ENCODE measurements at regions not wholly inside any gene's neighbourhood (a gene's known extent, or its start where the extent isn't known, plus 50 kb on each side); places are given as distances from the start of the nearest gene placed in this dataset.

DNA sequence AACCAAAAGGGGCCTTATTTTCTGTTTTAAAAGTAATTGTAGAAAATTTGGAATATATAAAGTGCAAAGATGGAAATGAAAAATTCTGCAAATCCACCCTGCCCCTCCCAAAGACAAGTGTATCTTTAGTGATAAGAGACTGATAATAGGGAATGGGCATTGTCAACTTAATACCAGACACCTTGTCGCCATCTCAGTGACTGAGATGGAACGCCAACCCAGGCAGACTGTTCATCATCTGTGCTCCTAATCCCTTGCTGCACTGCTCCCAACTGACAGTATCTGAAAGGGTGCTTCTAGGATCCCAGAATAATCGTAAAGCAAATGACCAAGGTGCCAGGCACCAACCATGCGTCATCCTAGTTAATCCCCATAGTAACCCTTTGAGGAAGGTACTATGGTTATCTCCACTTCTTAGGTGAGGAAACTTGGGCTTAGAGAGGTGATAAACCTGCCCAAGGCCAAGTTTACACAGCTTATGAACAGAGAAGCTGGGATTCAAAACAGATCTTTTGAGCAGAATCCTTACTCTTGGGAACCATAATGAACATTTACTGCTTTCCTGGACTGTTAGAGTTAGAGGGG is 583.7 kb downstream of the GATA3 start:
- no peak for DNase-seq

DNA sequence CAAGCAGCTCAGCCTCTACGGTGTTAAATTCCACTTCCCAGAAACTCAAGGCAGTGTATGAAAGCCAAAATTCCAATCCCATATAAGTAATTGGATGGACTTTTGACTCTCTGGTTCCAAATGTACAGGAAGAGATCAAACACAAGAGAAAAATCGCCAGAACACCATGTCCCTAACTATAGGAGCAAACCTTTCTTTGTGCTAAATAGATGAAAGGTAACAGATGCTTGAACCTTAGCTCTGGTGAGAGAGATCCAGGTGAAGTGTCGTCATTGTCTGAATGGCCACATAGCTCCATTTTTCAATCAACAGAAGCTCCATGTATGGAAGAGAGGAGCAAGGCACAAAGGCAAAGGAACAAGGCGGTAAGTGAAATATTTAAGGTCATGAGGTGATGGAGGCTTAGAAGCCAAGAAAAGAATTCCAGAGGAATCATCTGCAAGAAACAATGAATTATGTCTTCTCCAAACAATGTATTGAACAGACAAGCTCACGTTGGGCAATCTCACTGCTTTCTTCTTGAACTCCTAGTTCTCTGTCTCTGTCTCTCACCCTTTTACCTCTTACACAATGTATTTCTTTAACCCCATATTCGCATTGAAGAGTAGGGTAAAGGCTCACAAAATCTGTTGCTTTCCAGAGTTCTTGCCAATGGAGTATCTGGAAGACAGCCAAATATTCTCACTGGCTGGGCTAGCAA is 585.1 kb downstream of the GATA3 start:
- Histone ChIP-seq H2AFZ (ENCODE audit: low read length) (no peak overlapping the region), H4K20me1 (ENCODE audit: insufficient read depth, low read depth, low read length) (no peaks in the 10 kb centered on the region), H3K4me1 (ENCODE audit: low read length) (no peaks in the 10 kb centered on the region), H3K4me3 (ENCODE audit: low read length) (no peak overlapping the region), H3K4me2 (ENCODE audit: low read depth, low read length, poor library complexity, severe bottlenecking) (no peak overlapping the region), H3K9me3 (ENCODE audit: low read length) (no peaks in the 10 kb centered on the region), H3K27me3 (ENCODE audit: low read length) (no peaks in the 10 kb centered on the region), H3K27ac (ENCODE audit: low read length) (no peak overlapping the region), H3K36me3 (ENCODE audit: insufficient read depth, low read length) (no peaks in the 10 kb centered on the region), H3K9me2 (replicated peaks; ENCODE audit: insufficient read depth, low read length) (no peaks in the 10 kb centered on the region), H3K9ac (ENCODE audit: low read length) (no peak overlapping the region), H3K79me2 (ENCODE audit: low read length) (no peaks in the 10 kb centered on the region)
- DNase-seq, result no peak

More for the DNA sequence above, 583.7 kb downstream of the GATA3 start:
- Histone ChIP-seq H3K4me2 (ENCODE audit: low read depth, low read length, poor library complexity, severe bottlenecking) (no peak overlapping the region), H3K27ac (ENCODE audit: low read length) (no peak overlapping the region), H3K9ac (ENCODE audit: low read length) (no peak overlapping the region), H3K9me2 (replicated peaks; ENCODE audit: insufficient read depth, low read length) (no peaks in the 10 kb centered on the region), H3K36me3 (ENCODE audit: insufficient read depth, low read length) (no peaks in the 10 kb centered on the region), H3K4me3 (ENCODE audit: low read length) (no peak overlapping the region), H3K4me1 (ENCODE audit: low read length) (no peaks in the 10 kb centered on the region), H3K27me3 (ENCODE audit: low read length) (no peaks in the 10 kb centered on the region), H3K79me2 (ENCODE audit: low read length) (no peaks in the 10 kb centered on the region), H2AFZ (ENCODE audit: low read length) (no peak overlapping the region), H4K20me1 (ENCODE audit: insufficient read depth, low read depth, low read length) (no peaks in the 10 kb centered on the region), H3K9me3 (ENCODE audit: low read length) (no peaks in the 10 kb centered on the region)

DNA sequence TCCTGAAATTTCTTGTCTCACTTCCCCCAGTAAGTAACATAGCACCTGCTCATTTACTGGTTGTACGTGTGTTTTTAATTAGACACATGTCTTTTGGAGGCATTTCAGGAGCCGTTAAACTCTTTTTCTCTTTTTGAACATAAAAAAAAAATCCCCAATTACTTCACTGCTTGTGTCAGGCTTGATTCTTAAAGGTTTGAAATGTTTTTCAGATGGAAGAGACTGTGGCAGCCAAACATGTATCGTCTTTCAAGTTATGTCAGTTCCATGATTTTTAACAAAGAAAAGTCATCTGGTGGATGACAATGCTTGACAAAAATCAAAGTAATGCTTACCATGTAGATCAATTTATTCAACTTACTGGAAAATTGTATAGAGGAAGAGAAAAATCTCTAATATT is 585.8 kb downstream of the GATA3 start:
- no peaks in the 10 kb centered on the region for H3K9me3 ChIP-seq (ENCODE audit: low read length)
- DNase-seq, result no peak
- H3K27me3 ChIP-seq (ENCODE audit: low read length), result no peaks in the 10 kb centered on the region
- no peak overlapping the region for H3K4me2 ChIP-seq (ENCODE audit: low read depth, low read length, poor library complexity, severe bottlenecking)
- H3K4me3 ChIP-seq (ENCODE audit: low read length), result no peak overlapping the region
- no peaks in the 10 kb centered on the region for H3K9me2 ChIP-seq (replicated peaks; ENCODE audit: insufficient read depth, low read length)
- H3K9ac ChIP-seq (ENCODE audit: low read length), result no peak overlapping the region
- H3K4me1 ChIP-seq (ENCODE audit: low read length), result no peaks in the 10 kb centered on the region
- no peak overlapping the region for H2AFZ ChIP-seq (ENCODE audit: low read length)
- no peak overlapping the region for H3K27ac ChIP-seq (ENCODE audit: low read length)
- no peaks in the 10 kb centered on the region for H4K20me1 ChIP-seq (ENCODE audit: insufficient read depth, low read depth, low read length)
- no peaks in the 10 kb centered on the region for H3K79me2 ChIP-seq (ENCODE audit: low read length)
- no peaks in the 10 kb centered on the region for H3K36me3 ChIP-seq (ENCODE audit: insufficient read depth, low read length)

DNA sequence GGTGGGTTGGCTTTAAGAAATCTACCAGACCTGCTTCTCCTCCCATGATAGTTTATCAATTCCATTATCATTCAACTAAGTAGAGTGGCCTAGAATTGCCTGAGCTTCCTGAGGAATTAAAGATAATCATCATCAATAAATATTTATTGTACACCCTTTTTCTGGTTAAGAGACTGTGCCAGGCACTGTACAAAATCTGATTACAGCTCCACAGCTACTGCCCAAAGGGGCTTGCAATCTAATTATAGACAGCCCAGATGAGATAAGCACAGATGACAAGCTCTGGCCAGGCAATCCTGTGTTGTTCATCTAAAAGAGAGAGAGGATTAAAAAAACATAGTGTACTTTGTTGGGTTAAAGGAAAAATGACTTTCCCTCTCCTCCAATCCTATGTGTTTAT is 586.4 kb downstream of the GATA3 start:
- Histone ChIP-seq H3K4me1 (ENCODE audit: low read length) (no peaks in the 10 kb centered on the region), H3K36me3 (ENCODE audit: insufficient read depth, low read length) (no peaks in the 10 kb centered on the region), H3K27ac (ENCODE audit: low read length) (no peak overlapping the region), H3K79me2 (ENCODE audit: low read length) (no peaks in the 10 kb centered on the region), H3K4me2 (ENCODE audit: low read depth, low read length, poor library complexity, severe bottlenecking) (no peak overlapping the region), H2AFZ (ENCODE audit: low read length) (no peak overlapping the region), H3K9me2 (replicated peaks; ENCODE audit: insufficient read depth, low read length) (no peaks in the 10 kb centered on the region), H3K27me3 (ENCODE audit: low read length) (no peaks in the 10 kb centered on the region), H3K4me3 (ENCODE audit: low read length) (no peak overlapping the region), H3K9me3 (ENCODE audit: low read length) (no peaks in the 10 kb centered on the region), H3K9ac (ENCODE audit: low read length) (no peak overlapping the region), H4K20me1 (ENCODE audit: insufficient read depth, low read depth, low read length) (no peaks in the 10 kb centered on the region)
- no peak for DNase-seq

DNA sequence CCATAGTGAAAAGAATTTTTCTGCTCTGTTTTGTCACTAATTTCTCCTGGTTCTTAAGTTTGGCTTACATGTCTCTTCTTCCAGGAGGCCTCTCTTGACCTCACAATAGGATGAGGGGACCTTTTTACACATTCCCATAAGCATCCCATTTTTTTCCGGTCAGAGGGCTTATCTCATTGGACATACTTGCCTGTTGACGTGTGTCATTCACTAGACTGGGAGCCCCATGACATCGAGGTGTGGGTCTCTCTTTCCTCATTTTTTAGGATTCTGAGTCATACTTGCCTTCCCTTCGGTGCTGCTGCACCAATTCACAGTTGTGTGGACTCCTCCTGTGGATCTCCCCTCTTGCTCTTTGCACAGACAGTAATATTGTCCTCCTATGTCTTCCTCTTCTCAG is 601.8 kb downstream of the GATA3 start:
- no peaks in the 10 kb centered on the region for H3K79me2 ChIP-seq (ENCODE audit: low read length)
- H4K20me1 ChIP-seq (ENCODE audit: insufficient read depth, low read depth, low read length), result no peaks in the 10 kb centered on the region
- H3K27ac ChIP-seq (ENCODE audit: low read length), result no peak overlapping the region
- no peak for DNase-seq
- H3K27me3 ChIP-seq (ENCODE audit: low read length), result no peaks in the 10 kb centered on the region
- H3K36me3 ChIP-seq (ENCODE audit: insufficient read depth, low read length), result no peaks in the 10 kb centered on the region
- no peak overlapping the region for H3K9ac ChIP-seq (ENCODE audit: low read length)
- no peak overlapping the region for H3K4me2 ChIP-seq (ENCODE audit: low read depth, low read length, poor library complexity, severe bottlenecking)
- no peak overlapping the region for H2AFZ ChIP-seq (ENCODE audit: low read length)
- no peaks in the 10 kb centered on the region for H3K9me2 ChIP-seq (replicated peaks; ENCODE audit: insufficient read depth, low read length)
- no peak overlapping the region for H3K4me3 ChIP-seq (ENCODE audit: low read length)
- H3K9me3 ChIP-seq (ENCODE audit: low read length), result no peaks in the 10 kb centered on the region
- H3K4me1 ChIP-seq (ENCODE audit: low read length), result no peaks in the 10 kb centered on the region

DNA sequence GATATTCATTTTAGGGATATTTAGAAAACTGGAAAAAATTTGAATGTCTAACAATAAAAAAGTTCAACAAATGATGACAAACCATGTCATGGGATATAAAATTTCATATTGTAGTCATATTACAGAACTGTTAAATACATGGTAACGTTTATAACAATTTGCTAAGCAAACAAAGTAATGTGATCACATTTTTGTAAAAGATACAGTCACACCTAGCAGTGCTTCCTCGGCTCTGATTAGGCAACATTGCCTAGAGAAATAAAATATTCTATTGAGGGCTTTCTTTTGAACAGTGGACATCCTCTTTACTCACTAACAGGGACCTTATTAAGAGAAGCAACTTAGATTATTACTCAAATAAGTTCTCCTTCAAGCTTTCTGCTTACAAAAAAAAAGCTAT is 605.5 kb downstream of the GATA3 start:
- H3K4me2 ChIP-seq (ENCODE audit: low read depth, low read length, poor library complexity, severe bottlenecking), result no peak overlapping the region
- H3K9me2 ChIP-seq (replicated peaks; ENCODE audit: insufficient read depth, low read length), result no peaks in the 10 kb centered on the region
- no peak for DNase-seq
- no peaks in the 10 kb centered on the region for H3K36me3 ChIP-seq (ENCODE audit: insufficient read depth, low read length)
- no peaks in the 10 kb centered on the region for H4K20me1 ChIP-seq (ENCODE audit: insufficient read depth, low read depth, low read length)
- no peak overlapping the region for H3K9ac ChIP-seq (ENCODE audit: low read length)
- no peaks in the 10 kb centered on the region for H3K27me3 ChIP-seq (ENCODE audit: low read length)
- H3K4me1 ChIP-seq (ENCODE audit: low read length), result no peaks in the 10 kb centered on the region
- H2AFZ ChIP-seq (ENCODE audit: low read length), result no peak overlapping the region
- H3K79me2 ChIP-seq (ENCODE audit: low read length), result no peaks in the 10 kb centered on the region
- H3K9me3 ChIP-seq (ENCODE audit: low read length), result no peaks in the 10 kb centered on the region
- H3K4me3 ChIP-seq (ENCODE audit: low read length), result no peak overlapping the region
- H3K27ac ChIP-seq (ENCODE audit: low read length), result no peak overlapping the region

DNA sequence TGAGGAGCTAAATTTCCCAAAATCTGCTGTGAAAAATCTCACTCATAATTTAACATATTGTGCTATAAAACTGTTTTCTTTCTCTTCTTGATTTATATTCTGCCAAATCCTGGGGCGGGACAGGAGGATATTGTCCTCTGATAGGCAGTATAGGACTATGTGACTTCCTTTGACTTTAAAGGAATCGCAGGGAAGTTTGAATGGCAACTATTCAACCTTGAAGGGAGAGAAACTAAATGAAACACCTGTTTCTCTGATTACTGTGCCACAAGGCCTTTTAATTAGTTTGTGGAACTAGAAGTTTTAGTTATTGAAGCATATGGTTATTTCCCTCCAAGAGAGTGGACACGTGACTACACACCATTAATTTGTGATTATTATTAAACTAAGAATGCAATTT is 607.4 kb downstream of the GATA3 start:
- H3K9me3 ChIP-seq (ENCODE audit: low read length), result no peaks in the 10 kb centered on the region
- H2AFZ ChIP-seq (ENCODE audit: low read length), result no peak overlapping the region
- DNase-seq, result no peak
- no peak overlapping the region for H3K4me2 ChIP-seq (ENCODE audit: low read depth, low read length, poor library complexity, severe bottlenecking)
- H3K4me3 ChIP-seq (ENCODE audit: low read length), result no peak overlapping the region
- no peak overlapping the region for H3K27ac ChIP-seq (ENCODE audit: low read length)
- H3K36me3 ChIP-seq (ENCODE audit: insufficient read depth, low read length), result no peaks in the 10 kb centered on the region
- H3K9me2 ChIP-seq (replicated peaks; ENCODE audit: insufficient read depth, low read length), result no peaks in the 10 kb centered on the region
- H3K27me3 ChIP-seq (ENCODE audit: low read length), result no peaks in the 10 kb centered on the region
- no peak overlapping the region for H3K9ac ChIP-seq (ENCODE audit: low read length)
- no peaks in the 10 kb centered on the region for H4K20me1 ChIP-seq (ENCODE audit: insufficient read depth, low read depth, low read length)
- no peaks in the 10 kb centered on the region for H3K79me2 ChIP-seq (ENCODE audit: low read length)
- H3K4me1 ChIP-seq (ENCODE audit: low read length), result no peaks in the 10 kb centered on the region

DNA sequence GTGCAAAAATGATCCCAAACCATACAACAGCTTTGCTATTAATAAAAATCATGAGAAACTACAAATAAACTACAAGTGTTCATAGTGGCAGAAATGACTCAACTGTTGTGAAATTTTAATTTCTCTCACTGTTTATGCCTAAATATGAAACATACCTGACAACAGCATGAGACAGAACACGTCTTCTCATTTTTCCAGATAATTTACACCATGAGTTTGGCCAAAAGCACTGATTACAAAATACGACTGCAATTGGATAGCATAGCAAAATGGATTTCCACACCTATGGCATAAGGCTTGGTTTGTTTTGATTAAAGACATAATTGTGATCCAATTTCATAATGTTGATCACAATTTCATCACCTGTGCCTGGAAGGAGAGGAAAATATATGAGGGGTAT is 608.6 kb downstream of the GATA3 start:
- no peaks in the 10 kb centered on the region for H4K20me1 ChIP-seq (ENCODE audit: insufficient read depth, low read depth, low read length)
- H3K4me3 ChIP-seq (ENCODE audit: low read length), result no peak overlapping the region
- H2AFZ ChIP-seq (ENCODE audit: low read length), result no peak overlapping the region

More for the DNA sequence above, 608.6 kb downstream of the GATA3 start:
- Histone ChIP-seq H3K27me3 (ENCODE audit: low read length) (no peaks in the 10 kb centered on the region), H3K4me1 (ENCODE audit: low read length) (no peaks in the 10 kb centered on the region), H3K27ac (ENCODE audit: low read length) (no peak overlapping the region), H3K9me2 (replicated peaks; ENCODE audit: insufficient read depth, low read length) (no peaks in the 10 kb centered on the region), H3K79me2 (ENCODE audit: low read length) (no peaks in the 10 kb centered on the region), H3K36me3 (ENCODE audit: insufficient read depth, low read length) (no peaks in the 10 kb centered on the region), H3K9me3 (ENCODE audit: low read length) (no peaks in the 10 kb centered on the region), H3K9ac (ENCODE audit: low read length) (no peak overlapping the region), H3K4me2 (ENCODE audit: low read depth, low read length, poor library complexity, severe bottlenecking) (no peak overlapping the region)
- DNase-seq, result no peak

Measured in Karpas-422 (cell line).